ENCODE measurements at regions not wholly inside any gene's neighbourhood (a gene's known extent, or its start where the extent isn't known, plus 50 kb on each side); places are given as distances from the start of the nearest gene placed in this dataset.

- intact Hi-C loops (cut with DNase I), result no loop called here
- no peaks in the 10 kb centered on the region for H3K27me3 ChIP-seq
- 67 to 68% methylated on average over 2 of the region's 2 CpGs for WGBS, 2 donors
Observed at GRCh38 chr5:111946556-111946955, 189.6 kb upstream of the NREP start.

GRCh38 chr5:111945535-111945934 is 188.5 kb upstream of the NREP start:
- Histone ChIP-seq H3K4me1 (no peaks in the 10 kb centered on the region), H3K36me3 (no peaks in the 10 kb centered on the region), H3K4me3 (no peak overlapping the region), H3K9me3 (no peaks in the 10 kb centered on the region), H3K27ac (no peak overlapping the region), H3K27me3 (no peaks in the 10 kb centered on the region)
- WGBS, 2 donors, result 44 to 50% methylated on average over 1 of the region's 1 CpG
- intact Hi-C loops (cut with DNase I), result no loop called here
- no peak for DNase-seq
- TF ChIP-seq CTCF (IDR thresholded peaks at IDR 0.05) (no peak), POLR2A (IDR thresholded peaks at IDR 0.05) (no peak)

More at GRCh38 chr5:111946556-111946955, 189.6 kb upstream of the NREP start:
- Histone ChIP-seq H3K27ac (no peak overlapping the region), H3K9me3 (no peaks in the 10 kb centered on the region), H3K4me1 (no peaks in the 10 kb centered on the region), H3K36me3 (no peaks in the 10 kb centered on the region), H3K4me3 (no peak overlapping the region)
- no peak for DNase-seq
- TF ChIP-seq POLR2A (IDR thresholded peaks at IDR 0.05) (no peak), CTCF (IDR thresholded peaks at IDR 0.05) (no peak)

- Histone ChIP-seq H3K9me3 (no peaks in the 10 kb centered on the region), H3K4me3 (no peak overlapping the region), H3K27me3 (no peaks in the 10 kb centered on the region), H3K27ac (no peak overlapping the region), H3K4me1 (no peaks in the 10 kb centered on the region), H3K36me3 (no peaks in the 10 kb centered on the region)
- no peak for DNase-seq
- intact Hi-C loops (cut with DNase I), result no loop called here
- TF ChIP-seq POLR2A (IDR thresholded peaks at IDR 0.05), result no peak
- no peak for TF ChIP-seq CTCF (IDR thresholded peaks at IDR 0.05)
- 21 to 26% methylated on average over 1 of the region's 1 CpG for WGBS, 2 donors
Observed at GRCh38 chr5:111942661-111943401, 185.8 kb upstream of the NREP start.

GRCh38 chr5:111942201-111942600 is 185.2 kb upstream of the NREP start:
- no peaks in the 10 kb centered on the region for H3K27me3 ChIP-seq
- intact Hi-C loops (cut with DNase I), result no loop called here
- H3K4me1 ChIP-seq, result no peaks in the 10 kb centered on the region
- no peaks in the 10 kb centered on the region for H3K9me3 ChIP-seq
- DNase-seq, result no peak
- H3K36me3 ChIP-seq, result no peaks in the 10 kb centered on the region
- no peak overlapping the region for H3K27ac ChIP-seq
- WGBS, 2 donors, result 76 to 85% methylated on average over 4 of the region's 4 CpGs
- H3K4me3 ChIP-seq, result no peak overlapping the region
- TF ChIP-seq POLR2A (IDR thresholded peaks at IDR 0.05) (no peak), CTCF (IDR thresholded peaks at IDR 0.05) (no peak)

- Histone ChIP-seq H3K27ac (no peak overlapping the region), H3K9me3 (no peaks in the 10 kb centered on the region), H3K27me3 (no peaks in the 10 kb centered on the region), H3K4me3 (no peak overlapping the region), H3K4me1 (peaks cover 0 to 6% (median 0%) of the 10 kb centered on the region in 3 donors), H3K36me3 (no peaks in the 10 kb centered on the region)
- whole genome bisulfite sequencing, 2 donors, result 60 to 79% methylated on average over 2 of the region's 2 CpGs
- intact Hi-C loops (cut with DNase I), result no loop called here
- DNase-seq, result no peak
- no peak for TF ChIP-seq CTCF (IDR thresholded peaks at IDR 0.05)
- TF ChIP-seq POLR2A (IDR thresholded peaks at IDR 0.05), result no peak
Observed at GRCh38 chr5:111937094-111937493, 180.1 kb upstream of the NREP start.

Data from esophagus squamous epithelium (tissue), 5 donors.